Ishikawa (cell line): ENCODE measurements at regions not wholly inside any gene's neighbourhood (a gene's known extent, or its start where the extent isn't known, plus 50 kb on each side); places are given as distances from the start of the nearest gene placed in this dataset.

Source experiments
- CEBPB ChIP-seq: IDR thresholded peaks from 2 replicates; pipeline ENCODE4 v1.6.1; 2012
- CREB1 ChIP-seq: IDR thresholded peaks from 2 replicates; pipeline ENCODE4 v1.6.1; 2012; ENCODE audit warnings: low read depth
- EGR1 ChIP-seq: IDR thresholded peaks from 2 replicates; pipeline ENCODE4 v1.6.1; 2012
- EP300 ChIP-seq: IDR thresholded peaks from 2 replicates; pipeline ENCODE4 v1.6.1; 2012; ENCODE audit warnings: borderline replicate concordance
- FOXM1 ChIP-seq: IDR thresholded peaks from 2 replicates; pipeline ENCODE4 v1.6.1; 2012; ENCODE audit warnings: low read depth, borderline replicate concordance
- MAX ChIP-seq: IDR thresholded peaks from 2 replicates; pipeline ENCODE4 v1.6.1; 2012
- NFIC ChIP-seq: IDR thresholded peaks from 2 replicates; pipeline ENCODE4 v1.6.1; 2012
- RAD21 ChIP-seq: IDR thresholded peaks from 2 replicates; pipeline ENCODE4 v1.6.1; 2012; ENCODE audit warnings: low read depth
- TAF1 ChIP-seq: IDR thresholded peaks from 2 replicates; pipeline ENCODE4 v1.6.1; 2012; ENCODE audit warnings: low read depth, mild to moderate bottlenecking
- TCF12 ChIP-seq: IDR thresholded peaks from 2 replicates; pipeline ENCODE4 v1.6.1; 2012; ENCODE audit warnings: low read depth
- TEAD4 ChIP-seq: IDR thresholded peaks from 2 replicates; pipeline ENCODE4 v1.6.1; 2012
- YY1 ChIP-seq: IDR thresholded peaks from 2 replicates; pipeline ENCODE4 v1.6.1; 2012; ENCODE audit warnings: low read depth
- ZBTB7A ChIP-seq: IDR thresholded peaks from 2 replicates; pipeline ENCODE4 v1.6.1; 2012; ENCODE audit warnings: low read depth
- TF ChIP-seq, protein P1 (sequence below): IDR thresholded peaks from 2 replicates; pipeline ENCODE4 v1.6.1; 2012
- TF ChIP-seq, protein P2 (sequence below): IDR thresholded peaks from 2 replicates; pipeline ENCODE4 v1.6.1; 2012; ENCODE audit warnings: low read depth, mild to moderate bottlenecking

- TF ChIP-seq NFIC (no peak), CEBPB (no peak), TCF12 (no peak), CREB1 (no peak), EP300 (no peak), ZBTB7A (no peak), EGR1 (no peak), YY1 (no peak)
Observed at GRCh38 chr4:159983082-159983481, 880.2 kb downstream of the RAPGEF2 start.

DNA sequence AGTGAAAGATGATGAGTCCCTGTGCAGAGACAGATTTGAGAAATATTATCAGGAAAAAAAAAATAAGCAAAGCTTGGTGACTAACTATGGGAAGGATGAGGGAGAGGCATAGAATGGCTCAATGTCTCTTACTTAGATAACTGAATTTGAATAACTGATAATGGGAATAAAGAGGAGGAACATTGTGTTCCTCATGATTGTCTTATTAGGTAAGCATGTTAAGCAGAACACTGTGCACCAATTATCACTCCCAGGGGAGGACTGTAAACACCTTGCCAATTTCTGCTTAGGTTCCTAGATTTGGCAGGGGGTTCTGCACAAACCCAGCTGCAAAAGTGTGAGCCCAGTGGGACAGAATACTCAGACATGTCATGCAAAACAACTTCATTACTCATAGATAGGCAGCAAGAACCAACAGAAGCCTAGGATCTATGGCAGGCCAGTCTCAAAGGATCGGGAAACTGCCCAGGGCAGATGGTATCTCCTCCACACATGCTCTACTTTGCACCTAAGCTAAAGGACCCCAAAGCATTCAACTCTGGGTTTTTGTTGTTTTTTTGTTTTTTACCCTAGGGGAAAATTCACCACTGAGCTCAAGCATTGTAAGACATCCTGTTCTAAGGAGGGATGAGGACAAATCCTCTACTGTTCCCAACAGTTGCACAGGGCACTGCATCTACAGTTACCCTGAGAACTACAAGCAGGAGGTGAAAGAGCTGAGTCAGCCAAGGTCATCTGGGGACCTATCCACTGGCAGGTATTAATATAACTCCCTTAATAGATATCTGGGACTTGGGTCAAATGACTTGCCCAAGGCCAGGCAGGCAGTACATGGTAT is 907.0 kb downstream of the RAPGEF2 start:
- TF ChIP-seq EP300 (no peak), CREB1 (no peak), RAD21 (no peak), ZBTB7A (no peak), YY1 (no peak), FOXM1 (no peak), MAX (no peak), EGR1 (no peak), TCF12 (no peak), TEAD4 (no peak), NFIC (no peak), TAF1 (no peak), CEBPB (no peak)
- TF ChIP-seq, protein P1, sequence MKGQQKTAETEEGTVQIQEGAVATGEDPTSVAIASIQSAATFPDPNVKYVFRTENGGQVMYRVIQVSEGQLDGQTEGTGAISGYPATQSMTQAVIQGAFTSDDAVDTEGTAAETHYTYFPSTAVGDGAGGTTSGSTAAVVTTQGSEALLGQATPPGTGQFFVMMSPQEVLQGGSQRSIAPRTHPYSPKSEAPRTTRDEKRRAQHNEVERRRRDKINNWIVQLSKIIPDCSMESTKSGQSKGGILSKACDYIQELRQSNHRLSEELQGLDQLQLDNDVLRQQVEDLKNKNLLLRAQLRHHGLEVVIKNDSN, result no peak
- TF ChIP-seq, protein P2, sequence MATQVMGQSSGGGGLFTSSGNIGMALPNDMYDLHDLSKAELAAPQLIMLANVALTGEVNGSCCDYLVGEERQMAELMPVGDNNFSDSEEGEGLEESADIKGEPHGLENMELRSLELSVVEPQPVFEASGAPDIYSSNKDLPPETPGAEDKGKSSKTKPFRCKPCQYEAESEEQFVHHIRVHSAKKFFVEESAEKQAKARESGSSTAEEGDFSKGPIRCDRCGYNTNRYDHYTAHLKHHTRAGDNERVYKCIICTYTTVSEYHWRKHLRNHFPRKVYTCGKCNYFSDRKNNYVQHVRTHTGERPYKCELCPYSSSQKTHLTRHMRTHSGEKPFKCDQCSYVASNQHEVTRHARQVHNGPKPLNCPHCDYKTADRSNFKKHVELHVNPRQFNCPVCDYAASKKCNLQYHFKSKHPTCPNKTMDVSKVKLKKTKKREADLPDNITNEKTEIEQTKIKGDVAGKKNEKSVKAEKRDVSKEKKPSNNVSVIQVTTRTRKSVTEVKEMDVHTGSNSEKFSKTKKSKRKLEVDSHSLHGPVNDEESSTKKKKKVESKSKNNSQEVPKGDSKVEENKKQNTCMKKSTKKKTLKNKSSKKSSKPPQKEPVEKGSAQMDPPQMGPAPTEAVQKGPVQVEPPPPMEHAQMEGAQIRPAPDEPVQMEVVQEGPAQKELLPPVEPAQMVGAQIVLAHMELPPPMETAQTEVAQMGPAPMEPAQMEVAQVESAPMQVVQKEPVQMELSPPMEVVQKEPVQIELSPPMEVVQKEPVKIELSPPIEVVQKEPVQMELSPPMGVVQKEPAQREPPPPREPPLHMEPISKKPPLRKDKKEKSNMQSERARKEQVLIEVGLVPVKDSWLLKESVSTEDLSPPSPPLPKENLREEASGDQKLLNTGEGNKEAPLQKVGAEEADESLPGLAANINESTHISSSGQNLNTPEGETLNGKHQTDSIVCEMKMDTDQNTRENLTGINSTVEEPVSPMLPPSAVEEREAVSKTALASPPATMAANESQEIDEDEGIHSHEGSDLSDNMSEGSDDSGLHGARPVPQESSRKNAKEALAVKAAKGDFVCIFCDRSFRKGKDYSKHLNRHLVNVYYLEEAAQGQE, result no peak

- no peak for TF ChIP-seq FOXM1
- TF ChIP-seq ZBTB7A, result no peak
- no peak for TF ChIP-seq EP300
- no peak for TF ChIP-seq CEBPB
- TF ChIP-seq, protein P2, result no peak
- TF ChIP-seq RAD21, result no peak
- TF ChIP-seq EGR1, result no peak
- TF ChIP-seq, protein P1, result no peak
Observed at GRCh38 chr4:160019936-160020335, 917.1 kb downstream of the RAPGEF2 start.

DNA sequence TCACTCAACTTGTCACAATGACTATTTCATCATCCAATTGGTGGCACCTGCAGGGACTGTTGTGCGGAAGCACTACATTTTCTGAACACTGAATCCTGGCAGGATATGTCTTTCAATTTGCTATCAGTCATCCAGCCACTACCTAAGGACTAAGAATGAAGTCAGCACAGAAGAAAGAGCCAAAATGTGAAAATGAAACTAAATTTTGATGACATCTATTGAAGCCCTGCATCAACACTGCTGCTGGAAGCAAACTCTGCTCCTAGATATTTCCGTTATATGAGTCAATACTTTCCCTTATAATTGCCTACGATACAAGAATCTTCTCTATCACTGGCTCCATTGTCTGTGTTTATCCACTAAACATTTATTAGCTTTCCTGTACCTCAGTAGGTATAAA is 917.9 kb downstream of the RAPGEF2 start:
- TF ChIP-seq ZBTB7A (no peak), EGR1 (no peak), CREB1 (no peak), TCF12 (no peak), EP300 (no peak), RAD21 (no peak), CEBPB (no peak), FOXM1 (no peak), NFIC (no peak), YY1 (no peak), MAX (no peak), TEAD4 (no peak), TAF1 (no peak)
- TF ChIP-seq, protein P2, result no peak
- TF ChIP-seq, protein P1, result no peak
